Lower leg skin (tissue), 3 donors: ENCODE measurements at regions not wholly inside any gene's neighbourhood (a gene's known extent, or its start where the extent isn't known, plus 50 kb on each side); places are given as distances from the start of the nearest gene placed in this dataset.

Experiments
- POLR2A ChIP-seq, 2 donors: fragments of 450-650 bp; IDR thresholded peaks; one replicate each; pipeline ENCODE4 v1.6.1; 2016 to 2017; ENCODE audit warnings: antibody characterized with exemption in 2 of 2, mild to moderate bottlenecking in 1 of 2, moderate library complexity in 1 of 2
- TF ChIP-seq, protein P1 (sequence below), 3 donors: fragments of 450-650 bp; IDR thresholded peaks; one replicate each; pipeline ENCODE4 v1.5.1; 2016; ENCODE audit warnings: antibody characterized with exemption in 3 of 3, mild to moderate bottlenecking in 3 of 3, moderate library complexity in 2 of 3

DNA sequence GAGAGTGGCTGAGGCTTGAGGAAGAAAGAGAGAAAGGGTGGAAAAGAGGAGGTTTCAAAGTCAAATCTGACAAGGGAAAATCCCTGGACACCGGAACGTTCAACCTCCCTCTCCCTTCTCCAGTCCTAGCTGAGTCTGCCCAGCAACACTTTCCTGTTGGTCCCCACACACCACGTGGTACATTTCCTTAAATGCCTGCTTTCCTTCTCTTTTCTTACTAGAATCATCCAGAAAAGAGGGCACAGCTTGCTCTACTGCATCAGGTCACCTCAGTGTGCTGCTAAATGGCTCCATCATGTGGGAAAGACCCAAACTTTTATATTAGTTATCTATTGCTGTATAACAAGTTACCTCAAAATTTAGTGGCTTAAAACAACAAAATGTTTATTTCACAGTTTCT lies 181.2 kb downstream of the NECTIN3 start:
- TF ChIP-seq, protein P1, sequence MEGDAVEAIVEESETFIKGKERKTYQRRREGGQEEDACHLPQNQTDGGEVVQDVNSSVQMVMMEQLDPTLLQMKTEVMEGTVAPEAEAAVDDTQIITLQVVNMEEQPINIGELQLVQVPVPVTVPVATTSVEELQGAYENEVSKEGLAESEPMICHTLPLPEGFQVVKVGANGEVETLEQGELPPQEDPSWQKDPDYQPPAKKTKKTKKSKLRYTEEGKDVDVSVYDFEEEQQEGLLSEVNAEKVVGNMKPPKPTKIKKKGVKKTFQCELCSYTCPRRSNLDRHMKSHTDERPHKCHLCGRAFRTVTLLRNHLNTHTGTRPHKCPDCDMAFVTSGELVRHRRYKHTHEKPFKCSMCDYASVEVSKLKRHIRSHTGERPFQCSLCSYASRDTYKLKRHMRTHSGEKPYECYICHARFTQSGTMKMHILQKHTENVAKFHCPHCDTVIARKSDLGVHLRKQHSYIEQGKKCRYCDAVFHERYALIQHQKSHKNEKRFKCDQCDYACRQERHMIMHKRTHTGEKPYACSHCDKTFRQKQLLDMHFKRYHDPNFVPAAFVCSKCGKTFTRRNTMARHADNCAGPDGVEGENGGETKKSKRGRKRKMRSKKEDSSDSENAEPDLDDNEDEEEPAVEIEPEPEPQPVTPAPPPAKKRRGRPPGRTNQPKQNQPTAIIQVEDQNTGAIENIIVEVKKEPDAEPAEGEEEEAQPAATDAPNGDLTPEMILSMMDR (IDR thresholded peaks at IDR 0.05), result no peak
- TF ChIP-seq POLR2A (IDR thresholded peaks at IDR 0.05), result no peak
